ENCODE measurements at regions not wholly inside any gene's neighbourhood (a gene's known extent, or its start where the extent isn't known, plus 50 kb on each side); places are given as distances from the start of the nearest gene placed in this dataset.
"Not testable (repeated sequence)": the region's sequence is repeated elsewhere in the genome, so short reads cannot be mapped to it uniquely, and the experiment has no call there.

GRCh38 chrX:13386092-13386491 lies 66.2 kb upstream of the ATXN3L start:
- no peaks in the 10 kb centered on the region for H3K36me3 Mint-ChIP-seq (ENCODE audit: low read depth)
- H3K27me3 Mint-ChIP-seq (ENCODE audit: low read depth): no peaks in the 10 kb centered on the region

GRCh38 chrX:13383907-13384306 lies 64.1 kb upstream of the ATXN3L start:
- Mint-ChIP-seq H3K36me3 (ENCODE audit: low read depth) (no peaks in the 10 kb centered on the region), H3K4me1 (peaks cover 53% of the 10 kb centered on the region), H3K27me3 (ENCODE audit: low read depth) (no peaks in the 10 kb centered on the region), H3K4me3 (no peak overlapping the region), H3K27ac (peak overlapping the region in 2 of 3 experiments; percentile 6 to 16), H3K9me3 (peaks cover 5% of the 10 kb centered on the region)
- TF ChIP-seq, protein P1, sequence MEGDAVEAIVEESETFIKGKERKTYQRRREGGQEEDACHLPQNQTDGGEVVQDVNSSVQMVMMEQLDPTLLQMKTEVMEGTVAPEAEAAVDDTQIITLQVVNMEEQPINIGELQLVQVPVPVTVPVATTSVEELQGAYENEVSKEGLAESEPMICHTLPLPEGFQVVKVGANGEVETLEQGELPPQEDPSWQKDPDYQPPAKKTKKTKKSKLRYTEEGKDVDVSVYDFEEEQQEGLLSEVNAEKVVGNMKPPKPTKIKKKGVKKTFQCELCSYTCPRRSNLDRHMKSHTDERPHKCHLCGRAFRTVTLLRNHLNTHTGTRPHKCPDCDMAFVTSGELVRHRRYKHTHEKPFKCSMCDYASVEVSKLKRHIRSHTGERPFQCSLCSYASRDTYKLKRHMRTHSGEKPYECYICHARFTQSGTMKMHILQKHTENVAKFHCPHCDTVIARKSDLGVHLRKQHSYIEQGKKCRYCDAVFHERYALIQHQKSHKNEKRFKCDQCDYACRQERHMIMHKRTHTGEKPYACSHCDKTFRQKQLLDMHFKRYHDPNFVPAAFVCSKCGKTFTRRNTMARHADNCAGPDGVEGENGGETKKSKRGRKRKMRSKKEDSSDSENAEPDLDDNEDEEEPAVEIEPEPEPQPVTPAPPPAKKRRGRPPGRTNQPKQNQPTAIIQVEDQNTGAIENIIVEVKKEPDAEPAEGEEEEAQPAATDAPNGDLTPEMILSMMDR (IDR thresholded peaks at IDR 0.05; ENCODE audit: unreplicated experiment in 3 of 3): no peak

More at GRCh38 chrX:13386092-13386491, 66.2 kb upstream of the ATXN3L start:
- H3K27ac Mint-ChIP-seq: peak overlapping the region; percentile 60 to 87 (median 80)
- peaks cover 5% of the 10 kb centered on the region for H3K9me3 Mint-ChIP-seq
- H3K4me3 Mint-ChIP-seq: no peak overlapping the region
- TF ChIP-seq, protein P1 (IDR thresholded peaks at IDR 0.05; ENCODE audit: unreplicated experiment in 3 of 3): no peak
- peaks cover 43% of the 10 kb centered on the region for H3K4me1 Mint-ChIP-seq

- TF ChIP-seq, protein P1 (IDR thresholded peaks at IDR 0.05; ENCODE audit: unreplicated experiment in 3 of 3): no peak
- no peaks in the 10 kb centered on the region for H3K27me3 Mint-ChIP-seq (ENCODE audit: low read depth)
- no peaks in the 10 kb centered on the region for H3K36me3 Mint-ChIP-seq (ENCODE audit: low read depth)
- H3K27ac Mint-ChIP-seq: peak overlapping the region in 2 of 3 experiments; percentile 63 to 72
- peaks cover 5% of the 10 kb centered on the region for H3K9me3 Mint-ChIP-seq
- H3K4me3 Mint-ChIP-seq: no peak overlapping the region
- H3K4me1 Mint-ChIP-seq: peaks cover 52% of the 10 kb centered on the region
Measured at GRCh38 chrX:13381514-13381913, 61.7 kb upstream of the ATXN3L start.

DNA sequence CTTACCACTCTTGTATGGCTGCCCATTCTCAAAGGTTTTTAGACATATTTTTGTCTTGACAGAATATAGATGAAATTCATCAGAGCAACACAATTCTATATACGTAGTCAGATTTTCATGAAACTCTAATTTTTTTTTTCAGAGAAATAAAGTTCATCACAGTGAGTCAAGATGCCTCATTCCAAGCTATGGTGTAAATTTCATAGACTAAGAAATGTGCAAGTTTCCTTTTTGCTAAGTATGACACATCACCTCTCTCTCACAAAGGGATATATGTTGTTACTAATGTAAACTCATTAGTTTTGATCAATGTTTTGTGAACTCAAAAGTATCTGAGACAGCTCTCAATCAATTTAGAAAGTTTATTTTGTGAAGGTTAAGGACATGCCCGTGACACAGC lies 60.4 kb upstream of the ATXN3L start:
- Mint-ChIP-seq H3K9me3 (peaks cover 5% of the 10 kb centered on the region), H3K4me3 (peak overlapping the region in 2 of 3 experiments; percentile 28 to 63), H3K4me1 (peaks cover 56% of the 10 kb centered on the region)

DNA sequence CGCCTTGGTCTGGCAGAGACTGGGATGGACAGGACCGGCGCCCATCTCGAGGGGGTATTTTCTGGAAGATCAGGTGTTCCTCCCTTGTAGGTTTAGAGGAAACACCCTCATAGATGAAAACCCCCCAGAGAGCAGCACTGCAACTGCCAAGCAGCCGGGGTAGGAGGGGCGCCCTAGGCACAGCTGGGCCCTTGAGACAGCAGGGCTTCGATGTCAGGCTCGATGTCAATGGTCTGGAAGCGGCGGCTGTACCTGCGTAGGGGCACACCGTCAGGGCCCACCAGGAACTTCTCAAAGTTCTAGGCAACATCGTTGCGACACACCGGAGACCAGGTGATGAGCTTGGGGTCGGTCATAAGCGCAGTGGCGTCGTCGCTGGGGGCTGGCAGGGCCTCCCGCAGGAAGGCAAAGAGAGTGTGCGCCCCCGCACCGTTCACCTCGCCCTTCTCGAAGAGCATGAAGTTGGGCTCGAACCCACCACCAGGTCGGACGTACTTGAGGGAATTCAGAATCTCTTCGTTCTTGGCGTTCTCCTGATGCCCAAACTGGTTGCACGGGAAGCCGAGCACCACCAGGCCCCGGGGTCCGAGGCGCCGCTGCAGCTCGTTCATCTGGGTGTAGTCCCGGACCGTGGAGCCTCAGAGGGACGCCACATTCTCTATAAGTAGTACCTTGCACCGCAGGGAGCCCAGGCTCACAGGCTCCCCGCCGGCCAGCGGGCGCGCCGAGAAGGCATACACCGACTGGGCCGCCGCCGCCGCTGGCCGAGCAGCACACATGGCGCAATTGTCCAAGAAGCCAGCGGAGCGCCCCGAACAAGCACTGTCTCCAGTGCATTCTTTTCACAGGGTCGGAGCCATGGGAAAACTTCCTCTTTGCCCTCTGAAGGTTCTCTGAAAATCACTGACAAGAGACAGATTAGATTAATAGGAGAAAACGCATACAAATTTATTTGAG lies 59.0 kb upstream of the ATXN3L start:
- H3K4me3 Mint-ChIP-seq: peak overlapping the region in 1 of 3 experiments; percentile 65
- H3K9me3 Mint-ChIP-seq; H3K36me3 Mint-ChIP-seq (ENCODE audit: low read depth); H3K27me3 Mint-ChIP-seq (ENCODE audit: low read depth): not testable (repeated sequence)
- peak overlapping the region; percentile 60 to 94 (median 90) for H3K27ac Mint-ChIP-seq
- peaks cover 62% of the 10 kb centered on the region for H3K4me1 Mint-ChIP-seq

More for the DNA sequence above, 60.4 kb upstream of the ATXN3L start:
- H3K36me3 Mint-ChIP-seq (ENCODE audit: low read depth): no peaks in the 10 kb centered on the region
- H3K27me3 Mint-ChIP-seq (ENCODE audit: low read depth): no peaks in the 10 kb centered on the region
- TF ChIP-seq, protein P1 (IDR thresholded peaks at IDR 0.05; ENCODE audit: unreplicated experiment in 3 of 3): no peak
- peak overlapping the region in 2 of 3 experiments; percentile 43 to 69 for H3K27ac Mint-ChIP-seq

DNA sequence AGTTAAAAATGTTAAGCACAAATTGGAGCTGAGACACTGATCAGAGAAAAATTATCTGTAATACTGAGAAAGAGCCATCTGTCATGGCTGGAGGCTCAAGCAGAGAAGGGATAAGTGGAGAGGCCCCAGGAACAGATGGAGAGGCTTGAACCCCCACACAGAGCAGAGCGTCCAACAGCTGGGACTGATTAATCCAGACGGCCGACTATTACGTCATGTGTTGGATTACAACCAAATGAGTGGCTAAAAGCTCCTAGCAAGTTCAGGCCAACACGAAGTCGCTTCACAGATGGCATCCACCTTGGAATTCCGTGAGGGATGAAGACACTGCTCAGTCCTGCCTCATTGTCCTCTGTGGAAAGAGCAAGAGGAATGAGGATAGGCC lies 57.7 kb upstream of the ATXN3L start:
- TF ChIP-seq, protein P1 (IDR thresholded peaks at IDR 0.05; ENCODE audit: unreplicated experiment in 3 of 3): no peak
- Mint-ChIP-seq H3K27ac (peak overlapping the region; percentile 90 to 94 (median 94)), H3K27me3 (ENCODE audit: low read depth) (no peaks in the 10 kb centered on the region), H3K36me3 (ENCODE audit: low read depth) (no peaks in the 10 kb centered on the region), H3K9me3 (peaks cover 7% of the 10 kb centered on the region), H3K4me3 (peak overlapping the region in 1 of 3 experiments; percentile 31), H3K4me1 (peaks cover 57% of the 10 kb centered on the region)

Data from nephron (organoid).